ENCODE measurements at regions not wholly inside any gene's neighbourhood (a gene's known extent, or its start where the extent isn't known, plus 50 kb on each side); places are given as distances from the start of the nearest gene placed in this dataset.
A peak's percentile ranks its signal among the peaks of the same experiment; 100 is the strongest.

GRCh38 chr14:104360501-104360900 lies 219.1 kb upstream of the C14orf180 start:
- Histone ChIP-seq H3K4me3 (replicated peaks in 1 of 3; ENCODE audit: low read depth in 2 of 3, low read length in 3 of 3) (no peak overlapping the region), H3K79me2 (ENCODE audit: insufficient read depth, low read length) (no peaks in the 10 kb centered on the region), H4K20me1 (ENCODE audit: insufficient read depth, low read length) (no peaks in the 10 kb centered on the region), H3K9me3 (replicated peaks in 1 of 2; ENCODE audit: control insufficient read depth in 1 of 2, insufficient read depth in 1 of 2, low read length in 2 of 2) (no peaks in the 10 kb centered on the region), H3K36me3 (replicated peaks in 1 of 2; ENCODE audit: control insufficient read depth in 1 of 2, insufficient read depth in 2 of 2, low read length in 2 of 2) (no peaks in the 10 kb centered on the region), H3K9ac (ENCODE audit: insufficient read depth, low read length, poor library complexity, severe bottlenecking) (no peak overlapping the region), H3K4me1 (ENCODE audit: control insufficient read depth in 1 of 2, insufficient read depth in 2 of 2, low read length in 2 of 2) (no peaks in the 10 kb centered on the region), H2AFZ (ENCODE audit: insufficient read depth, low read depth, low read length, poor library complexity, severe bottlenecking) (no peak overlapping the region), H3K27ac (ENCODE audit: low read depth in 1 of 2, low read length in 2 of 2) (no peak overlapping the region), H3K4me2 (replicated peaks; ENCODE audit: extremely low read depth, low read length, poor library complexity, severe bottlenecking) (no peak overlapping the region), H3K27me3 (ENCODE audit: control insufficient read depth in 2 of 2, insufficient read depth in 2 of 2, low read length in 2 of 2) (no peaks in the 10 kb centered on the region)
- 88% methylated on average over 8 of the region's 8 CpGs for WGBS (ENCODE audit: insufficient coverage)
- H3K27ac Mint-ChIP-seq, result peak overlapping the region in 1 of 7 donors; percentile 41
- H3K27me3 Mint-ChIP-seq (ENCODE audit: low read depth in 3 of 3), result peaks cover 0 to 5% (median 2%) of the 10 kb centered on the region in 3 donors
- no peak overlapping the region for H3K4me3 Mint-ChIP-seq
- H3K36me3 Mint-ChIP-seq, result no peaks in the 10 kb centered on the region
- no peak for DNase-seq
- peaks cover 0 to 3% (median 0%) of the 10 kb centered on the region in 7 donors for H3K9me3 Mint-ChIP-seq
- no peaks in the 10 kb centered on the region for H3K4me1 Mint-ChIP-seq
- intact Hi-C loops (cut with micrococcal nuclease), result no loop called here
- no peak for TF ChIP-seq CTCF (IDR thresholded peaks at IDR 0.05)

GRCh38 chr14:104361101-104361591 lies 218.4 kb upstream of the C14orf180 start:
- no peak overlapping the region for H3K27ac Mint-ChIP-seq
- Histone ChIP-seq H3K79me2 (ENCODE audit: insufficient read depth, low read length) (no peaks in the 10 kb centered on the region), H3K27me3 (ENCODE audit: control insufficient read depth in 2 of 2, insufficient read depth in 2 of 2, low read length in 2 of 2) (no peaks in the 10 kb centered on the region), H3K4me3 (replicated peaks in 1 of 3; ENCODE audit: low read depth in 2 of 3, low read length in 3 of 3) (no peak overlapping the region), H4K20me1 (ENCODE audit: insufficient read depth, low read length) (no peaks in the 10 kb centered on the region), H3K36me3 (replicated peaks in 1 of 2; ENCODE audit: control insufficient read depth in 1 of 2, insufficient read depth in 2 of 2, low read length in 2 of 2) (no peaks in the 10 kb centered on the region), H3K9ac (ENCODE audit: insufficient read depth, low read length, poor library complexity, severe bottlenecking) (no peak overlapping the region), H3K4me1 (ENCODE audit: control insufficient read depth in 1 of 2, insufficient read depth in 2 of 2, low read length in 2 of 2) (no peaks in the 10 kb centered on the region), H3K27ac (ENCODE audit: low read depth in 1 of 2, low read length in 2 of 2) (no peak overlapping the region), H3K9me3 (replicated peaks in 1 of 2; ENCODE audit: control insufficient read depth in 1 of 2, insufficient read depth in 1 of 2, low read length in 2 of 2) (no peaks in the 10 kb centered on the region), H2AFZ (ENCODE audit: insufficient read depth, low read depth, low read length, poor library complexity, severe bottlenecking) (no peak overlapping the region), H3K4me2 (replicated peaks; ENCODE audit: extremely low read depth, low read length, poor library complexity, severe bottlenecking) (no peak overlapping the region)
- DNase-seq, result no peak
- no peaks in the 10 kb centered on the region for H3K4me1 Mint-ChIP-seq
- peaks cover 0 to 5% (median 3%) of the 10 kb centered on the region in 3 donors for H3K27me3 Mint-ChIP-seq (ENCODE audit: low read depth in 3 of 3)
- H3K4me3 Mint-ChIP-seq, result no peak overlapping the region
- intact Hi-C loops (cut with micrococcal nuclease), result no loop called here
- 86% methylated on average over 14 of the region's 14 CpGs for WGBS (ENCODE audit: insufficient coverage)
- peaks cover 0 to 3% (median 0%) of the 10 kb centered on the region in 7 donors for H3K9me3 Mint-ChIP-seq
- no peak for TF ChIP-seq CTCF (IDR thresholded peaks at IDR 0.05)
- no peaks in the 10 kb centered on the region for H3K36me3 Mint-ChIP-seq

Data from CD14-positive monocyte (primary cell).